ENCODE measurements at regions not wholly inside any gene's neighbourhood (a gene's known extent, or its start where the extent isn't known, plus 50 kb on each side); places are given as distances from the start of the nearest gene placed in this dataset.

DNA sequence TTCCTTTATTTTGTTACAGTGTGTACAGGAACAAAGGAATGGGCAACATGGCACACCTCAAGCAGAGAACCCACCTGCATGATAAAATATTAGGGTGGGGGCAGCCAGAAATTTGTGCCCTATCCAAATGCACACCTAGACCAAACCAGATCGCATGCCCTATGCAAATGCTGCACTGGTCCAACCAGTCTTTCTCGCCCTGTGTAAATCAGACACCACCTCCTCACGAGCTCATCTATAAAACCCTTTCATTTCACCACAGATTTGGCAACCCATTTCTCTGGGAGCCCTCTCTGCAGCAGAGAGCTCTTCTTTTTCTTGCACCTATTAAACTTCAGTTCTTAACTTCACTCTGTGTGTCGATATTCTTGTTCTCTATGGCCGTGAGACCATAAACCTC, 1559.2 kb downstream of the SLITRK1 start:
- TF ChIP-seq, protein P1, sequence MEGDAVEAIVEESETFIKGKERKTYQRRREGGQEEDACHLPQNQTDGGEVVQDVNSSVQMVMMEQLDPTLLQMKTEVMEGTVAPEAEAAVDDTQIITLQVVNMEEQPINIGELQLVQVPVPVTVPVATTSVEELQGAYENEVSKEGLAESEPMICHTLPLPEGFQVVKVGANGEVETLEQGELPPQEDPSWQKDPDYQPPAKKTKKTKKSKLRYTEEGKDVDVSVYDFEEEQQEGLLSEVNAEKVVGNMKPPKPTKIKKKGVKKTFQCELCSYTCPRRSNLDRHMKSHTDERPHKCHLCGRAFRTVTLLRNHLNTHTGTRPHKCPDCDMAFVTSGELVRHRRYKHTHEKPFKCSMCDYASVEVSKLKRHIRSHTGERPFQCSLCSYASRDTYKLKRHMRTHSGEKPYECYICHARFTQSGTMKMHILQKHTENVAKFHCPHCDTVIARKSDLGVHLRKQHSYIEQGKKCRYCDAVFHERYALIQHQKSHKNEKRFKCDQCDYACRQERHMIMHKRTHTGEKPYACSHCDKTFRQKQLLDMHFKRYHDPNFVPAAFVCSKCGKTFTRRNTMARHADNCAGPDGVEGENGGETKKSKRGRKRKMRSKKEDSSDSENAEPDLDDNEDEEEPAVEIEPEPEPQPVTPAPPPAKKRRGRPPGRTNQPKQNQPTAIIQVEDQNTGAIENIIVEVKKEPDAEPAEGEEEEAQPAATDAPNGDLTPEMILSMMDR (IDR thresholded peaks at IDR 0.05): no peak
- TF ChIP-seq POLR2AphosphoS5 (IDR thresholded peaks at IDR 0.05) (no peak), POLR2A (IDR thresholded peaks at IDR 0.05) (no peak)

Data from gastroesophageal sphincter (tissue), 3 donors.